Stimulated activated naive CD4-positive, alpha-beta T cell (primary cell): ENCODE measurements at regions not wholly inside any gene's neighbourhood (a gene's known extent, or its start where the extent isn't known, plus 50 kb on each side); places are given as distances from the start of the nearest gene placed in this dataset.

Experiments used
- DNase-seq, 6 experiments: peaks; one replicate each; lab custom pipeline; 2025; lab: John Stamatoyannopoulos, UW

DNA sequence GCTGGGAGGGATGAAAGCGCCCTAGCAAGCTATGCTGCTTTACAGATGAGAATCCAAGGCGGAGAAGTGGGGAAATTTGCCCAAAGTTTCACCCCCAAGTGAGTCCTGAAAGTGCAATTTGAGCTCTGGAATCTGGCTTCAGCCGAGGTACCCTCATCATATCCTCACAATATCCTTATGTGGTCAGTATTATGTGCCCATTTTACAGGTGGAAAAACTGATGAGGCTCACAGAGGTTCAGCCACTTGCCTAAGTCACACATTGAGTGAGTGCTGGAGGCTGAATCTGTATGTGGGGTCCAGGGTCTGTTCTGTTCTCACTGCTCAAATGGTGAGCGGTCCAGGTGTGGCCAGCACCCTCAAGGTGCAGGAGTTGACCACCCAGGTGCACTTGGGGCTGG lies 85.3 kb downstream of the MATN1 start:
- no peak for DNase-seq

DNA sequence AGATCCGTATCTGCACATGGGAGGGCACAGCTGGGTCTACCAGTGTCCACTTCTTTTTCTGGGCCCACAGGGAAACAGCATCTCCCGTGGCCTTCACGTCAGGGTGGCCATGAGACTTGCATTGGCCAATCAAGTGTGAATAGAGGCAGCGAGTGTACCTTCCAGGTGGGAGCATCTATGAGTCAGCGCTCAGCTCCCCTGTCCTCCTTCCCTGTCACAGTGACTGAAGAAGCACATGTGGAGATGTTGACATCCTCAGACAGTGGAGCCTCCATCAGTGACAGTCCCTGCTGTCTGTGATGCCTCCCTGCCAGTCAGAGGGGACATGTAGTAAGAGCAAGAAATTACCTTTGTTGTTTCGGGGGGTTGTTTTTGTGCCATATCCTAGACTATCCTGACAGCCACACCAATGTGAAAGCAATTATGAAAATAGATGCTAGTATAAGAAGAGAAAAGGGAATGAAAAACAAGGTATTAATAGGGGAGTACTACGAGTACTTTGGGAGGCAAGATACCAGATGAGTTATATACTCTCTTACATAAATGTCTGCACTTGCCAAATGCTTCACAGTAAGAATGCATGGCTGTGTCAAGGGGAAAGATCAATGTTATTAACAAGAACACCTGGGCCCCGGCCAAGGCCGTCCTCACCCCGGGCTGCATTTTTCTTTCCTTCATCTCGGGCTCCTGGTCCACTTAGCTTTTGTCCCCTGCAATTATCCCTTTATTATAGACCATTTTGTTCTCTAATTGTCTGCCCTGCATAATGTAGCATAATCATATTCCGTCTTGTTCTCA lies 86.0 kb downstream of the MATN1 start:
- no peak for DNase-seq

DNA sequence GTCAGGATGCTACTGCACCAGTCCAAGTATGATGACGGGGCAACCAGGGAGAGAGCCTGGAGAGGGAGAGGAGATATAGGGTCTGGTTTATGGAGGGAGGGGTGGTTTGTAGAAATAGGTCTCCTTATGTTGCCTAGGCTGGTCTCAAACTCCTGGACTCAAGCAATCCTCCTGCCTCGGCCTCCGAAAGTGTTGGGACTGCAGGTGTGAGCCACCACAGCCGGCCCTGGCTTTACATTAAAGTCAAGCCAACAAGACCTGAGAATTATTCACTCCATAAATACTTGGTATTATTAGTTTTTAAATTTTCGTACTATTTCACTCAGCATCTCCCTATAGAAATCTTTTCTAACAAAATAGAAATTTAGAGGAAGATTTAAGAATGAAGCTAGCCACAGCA lies 86.8 kb downstream of the MATN1 start:
- DNase-seq: no peak

DNA sequence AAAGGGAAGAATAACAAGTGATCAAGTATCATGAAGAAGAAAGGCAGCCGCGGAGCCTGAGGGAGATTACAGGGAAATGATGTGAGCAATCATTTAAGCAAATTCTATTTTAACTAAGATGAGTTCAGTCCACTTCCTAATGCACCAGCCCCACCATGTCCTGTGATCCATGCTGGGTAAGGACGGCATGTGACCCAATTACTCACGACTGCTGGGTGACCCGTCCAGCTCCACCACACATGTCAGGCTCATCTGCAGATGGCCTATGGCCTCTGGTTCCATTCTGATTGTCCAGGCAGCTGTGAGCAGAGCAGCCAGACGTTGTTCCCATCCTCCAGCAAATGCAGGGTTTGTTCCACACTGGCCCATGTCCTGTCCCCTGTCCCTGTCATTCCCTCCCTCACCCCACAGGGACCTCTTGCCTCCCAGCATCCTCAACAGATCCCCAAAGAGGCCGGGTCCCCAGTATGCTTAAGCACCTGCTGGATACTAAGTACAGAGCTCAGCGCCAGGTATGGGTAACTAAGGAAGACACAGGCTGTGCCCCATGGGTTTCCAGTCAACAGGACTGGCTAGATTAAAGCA lies 87.9 kb downstream of the MATN1 start:
- no peak for DNase-seq

DNA sequence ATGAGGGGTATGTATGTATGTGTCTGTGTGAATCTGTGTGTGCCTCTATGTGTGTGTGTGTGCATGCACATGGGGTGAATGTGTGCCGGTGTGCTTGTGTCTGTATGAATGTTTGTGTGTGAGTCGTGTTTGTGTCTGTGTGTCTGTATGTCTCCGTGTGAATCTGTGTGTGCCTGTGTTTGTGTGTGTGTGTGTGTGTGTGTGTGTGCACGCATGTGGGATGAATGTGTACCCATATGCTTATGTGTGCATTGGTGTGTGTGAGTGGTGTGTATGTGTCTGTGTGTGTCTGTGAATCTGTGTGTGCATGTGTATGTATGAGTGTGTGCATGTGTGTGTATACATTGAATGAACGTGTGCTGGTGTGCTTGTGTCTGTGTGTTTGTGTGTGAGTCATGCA lies 88.9 kb downstream of the MATN1 start:
- DNase-seq: no peak

DNA sequence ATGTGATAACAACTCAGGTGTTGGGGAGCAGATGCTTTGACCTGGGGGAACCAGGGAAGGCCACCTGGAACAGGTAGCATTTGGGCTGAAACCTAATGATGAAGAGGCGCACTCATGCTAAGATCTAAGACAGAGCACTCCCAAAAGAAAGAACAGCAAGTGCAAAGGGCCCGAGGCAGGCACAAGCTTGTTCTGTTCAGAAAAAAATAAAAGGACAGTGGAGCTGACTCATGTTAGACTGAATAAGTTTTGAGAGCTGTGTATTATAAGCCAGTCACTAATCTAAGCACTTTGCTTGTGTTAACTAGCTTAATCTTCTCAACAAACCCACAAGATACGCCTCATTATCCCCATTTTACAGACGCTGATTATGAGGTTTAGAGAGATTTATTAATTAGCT lies 90.1 kb downstream of the MATN1 start:
- no peak for DNase-seq

DNA sequence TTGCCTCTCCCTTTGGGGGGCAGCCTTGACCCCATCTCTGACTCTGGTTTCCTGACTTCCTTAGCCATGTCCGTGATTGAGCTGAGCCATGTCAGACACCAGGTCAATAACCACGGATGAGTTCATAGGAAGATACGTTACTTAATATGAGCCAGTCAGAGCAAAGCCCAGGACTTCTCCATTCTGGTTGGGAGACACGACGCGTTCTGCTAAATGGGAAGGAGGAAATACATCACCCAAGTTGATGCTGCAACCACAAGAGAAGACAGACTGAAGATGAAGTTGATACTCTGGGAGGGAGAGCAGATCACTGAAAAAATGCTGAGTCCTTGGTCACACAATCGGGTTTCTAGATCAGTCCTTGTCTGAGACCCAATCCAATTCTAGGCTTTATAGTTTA lies 90.9 kb downstream of the MATN1 start:
- DNase-seq: no peak

DNA sequence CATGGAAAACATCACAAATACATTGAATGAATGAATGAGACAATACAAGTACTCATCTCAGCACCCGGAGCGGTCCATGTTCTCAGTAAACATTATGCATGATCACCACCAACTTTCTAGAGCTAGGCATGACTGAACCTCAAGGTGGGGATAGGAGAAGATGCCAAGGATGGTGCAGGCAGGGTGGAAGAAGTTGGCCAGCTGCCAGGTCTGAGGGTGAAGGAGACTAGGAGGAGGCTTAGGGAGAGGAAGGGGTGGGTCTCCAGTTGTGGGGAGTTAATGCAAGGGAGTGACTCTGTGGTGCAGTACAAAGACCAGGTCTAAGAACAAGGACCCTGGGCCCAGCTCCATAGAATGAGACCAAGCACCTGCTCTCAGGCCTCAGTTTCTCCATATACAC lies 91.7 kb downstream of the MATN1 start:
- DNase-seq: no peak

DNA sequence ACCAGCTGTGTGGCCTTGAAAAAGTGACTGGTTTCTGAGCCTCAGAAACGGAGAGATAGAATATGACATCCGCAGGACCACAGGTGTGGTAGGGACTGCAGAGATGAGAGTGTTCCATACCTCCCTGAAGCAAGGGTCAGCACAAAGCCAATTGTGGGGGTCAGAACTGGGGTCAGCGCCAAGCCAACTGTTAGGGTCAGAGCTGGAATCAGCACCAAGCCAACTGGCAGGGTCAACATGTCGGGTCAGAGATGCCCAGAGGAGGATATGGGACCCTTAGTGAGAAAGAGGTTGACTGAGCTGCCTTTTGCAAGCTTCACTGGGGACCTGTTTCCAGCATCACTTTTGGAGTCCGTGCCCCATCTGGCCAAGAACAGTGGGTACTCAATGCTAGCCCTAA lies 93.9 kb downstream of the MATN1 start:
- no peak for DNase-seq

DNA sequence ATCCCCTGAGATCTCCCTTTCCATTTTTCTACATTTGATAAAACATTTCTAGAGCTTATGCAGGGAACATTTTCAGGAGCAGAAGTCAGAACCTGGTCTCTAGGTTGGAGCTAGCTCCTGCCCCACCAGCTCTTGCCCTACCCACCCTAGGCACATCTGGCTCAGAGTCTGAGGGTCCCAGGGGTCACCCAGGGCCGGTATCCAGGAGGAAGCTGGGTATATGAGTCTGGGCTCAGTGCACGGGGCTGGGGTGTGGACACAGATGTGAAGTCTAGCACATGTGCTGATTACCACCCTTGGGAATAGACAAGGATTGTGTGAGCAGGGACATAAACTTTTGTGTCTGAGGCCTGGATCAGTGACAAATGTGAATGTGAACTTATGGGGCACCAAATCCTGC lies 95.4 kb downstream of the MATN1 start:
- no peak for DNase-seq

DNA sequence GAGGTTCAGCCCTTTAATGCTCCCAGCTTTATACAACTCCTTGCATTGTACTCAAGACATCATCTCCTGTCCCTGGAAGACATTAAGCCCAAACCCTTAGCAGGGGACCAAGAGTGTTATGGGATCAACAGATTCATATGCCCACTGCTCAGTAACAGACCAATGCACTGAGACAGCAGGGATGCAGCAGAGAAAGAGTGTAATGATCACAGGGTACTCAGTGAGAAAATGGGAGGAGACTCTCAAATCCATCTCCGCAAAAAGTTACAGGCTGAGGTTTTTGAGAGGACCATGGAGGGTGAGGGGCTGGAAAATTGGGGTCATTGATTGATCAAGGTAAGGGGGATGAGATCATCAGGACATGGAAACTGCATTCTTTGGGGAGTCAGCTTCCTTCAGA lies 96.2 kb downstream of the MATN1 start:
- no peak for DNase-seq

DNA sequence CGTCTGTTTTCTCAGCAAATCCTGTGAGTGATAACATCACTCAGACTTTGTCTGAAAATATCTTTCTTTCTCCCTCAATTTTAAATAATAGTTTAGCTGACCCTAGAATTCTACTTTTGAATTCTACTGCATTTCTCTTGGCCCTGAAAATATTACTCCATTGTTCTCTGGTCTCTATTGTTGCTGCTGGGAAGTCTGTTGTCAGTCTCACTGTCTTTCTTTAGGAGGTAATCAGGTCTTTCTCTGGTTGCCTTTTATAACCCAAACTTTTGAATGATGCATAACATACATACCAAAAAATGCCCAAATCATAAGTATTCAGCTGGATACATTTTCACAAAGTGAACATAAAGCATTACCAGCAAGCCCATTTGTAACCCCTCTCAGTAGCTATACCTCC lies 100.0 kb downstream of the MATN1 start:
- no peak for DNase-seq

DNA sequence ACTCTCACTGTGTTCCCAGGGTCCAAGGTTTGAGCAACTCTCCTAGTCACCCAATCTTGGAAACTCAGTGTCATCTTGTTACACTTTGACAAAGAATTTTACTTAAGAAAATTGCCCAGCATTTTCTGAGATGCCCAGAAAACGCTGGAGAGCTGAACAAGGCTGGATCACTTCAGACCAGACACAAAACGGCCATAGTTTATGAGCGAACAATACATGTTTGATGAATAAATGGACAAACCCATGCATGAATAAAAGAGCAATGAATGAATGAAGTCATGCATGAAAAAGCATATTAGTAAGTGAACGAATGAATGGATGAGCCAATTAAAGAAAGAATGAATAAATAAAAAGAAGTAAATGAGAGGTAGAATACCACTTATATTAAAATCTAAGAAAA lies 103.8 kb downstream of the MATN1 start:
- DNase-seq: no peak

DNA sequence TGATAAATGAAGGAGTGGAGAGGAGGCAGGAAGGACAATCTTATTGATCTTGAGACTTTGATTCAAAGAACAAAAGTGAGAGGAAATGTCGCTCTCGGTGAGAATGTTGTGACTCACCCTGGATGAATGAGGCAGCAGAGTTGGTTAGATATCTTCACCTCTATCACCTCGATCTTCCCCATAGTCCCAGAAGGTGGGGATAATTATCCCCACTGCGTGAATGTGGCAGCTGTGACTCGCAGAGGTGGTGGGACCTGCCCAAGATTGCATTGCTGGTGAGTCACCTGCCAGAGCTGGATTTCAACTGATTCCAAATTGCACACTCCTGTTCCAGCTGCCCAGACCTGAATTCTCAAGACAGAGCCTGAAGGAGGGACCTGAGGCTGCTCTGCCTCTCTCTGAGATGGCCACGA lies 105.0 kb downstream of the MATN1 start:
- no peak for DNase-seq

DNA sequence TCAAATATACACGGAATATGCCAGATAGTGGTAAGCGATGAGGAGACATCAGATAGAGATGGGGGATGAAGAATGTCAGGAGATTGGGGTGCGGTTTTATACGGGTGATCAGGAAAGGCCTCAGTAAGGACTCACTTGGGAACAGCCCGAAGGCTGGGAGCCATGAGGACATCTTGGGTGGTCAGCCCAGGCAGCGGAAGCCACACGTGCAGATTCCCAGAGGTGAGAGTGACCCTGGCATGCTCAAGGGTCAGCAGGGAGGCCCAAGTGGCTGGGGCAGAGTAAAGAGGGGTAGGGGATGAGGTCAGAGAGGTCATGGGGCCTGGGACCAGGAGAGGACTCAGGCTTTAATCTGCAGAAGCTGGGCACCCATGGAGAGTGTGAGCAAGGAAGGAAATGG lies 106.6 kb downstream of the MATN1 start:
- DNase-seq: no peak

DNA sequence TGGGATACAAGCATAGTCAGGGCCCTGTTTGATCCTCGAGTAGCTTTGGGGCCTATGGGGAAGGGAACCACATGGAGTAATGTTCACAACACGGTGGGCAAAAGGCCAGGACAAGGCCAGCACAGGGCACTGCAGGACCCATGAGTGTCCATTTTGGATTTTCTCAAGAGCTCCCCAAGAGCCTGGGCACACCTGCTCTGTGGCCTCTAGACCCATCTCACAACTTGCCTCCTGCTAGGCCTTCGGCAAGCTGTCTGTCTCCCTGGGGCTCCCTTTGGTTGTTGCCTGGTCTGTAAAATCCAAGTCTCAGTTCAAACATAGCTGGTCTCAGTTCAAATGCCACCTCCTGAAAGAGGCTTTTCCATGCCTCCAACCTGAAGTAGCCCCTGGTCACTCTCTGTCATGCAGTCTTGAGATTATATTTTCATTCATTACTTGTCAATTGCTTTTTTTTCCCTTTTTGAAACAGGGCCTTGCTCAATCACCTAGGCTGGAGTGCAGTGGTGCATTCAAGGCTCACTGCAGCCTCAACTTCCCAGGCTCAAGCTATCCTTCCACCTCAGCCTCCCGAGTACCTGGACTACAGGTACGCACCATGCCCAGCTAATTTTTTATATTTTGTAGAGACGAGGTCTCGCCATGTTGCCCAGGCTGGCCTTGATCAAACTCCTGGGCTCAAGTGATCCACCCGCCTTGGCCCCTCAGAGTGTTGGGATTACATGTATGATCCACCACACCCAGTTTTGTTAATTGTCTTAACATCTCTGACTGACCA lies 107.4 kb downstream of the MATN1 start:
- no peak for DNase-seq

DNA sequence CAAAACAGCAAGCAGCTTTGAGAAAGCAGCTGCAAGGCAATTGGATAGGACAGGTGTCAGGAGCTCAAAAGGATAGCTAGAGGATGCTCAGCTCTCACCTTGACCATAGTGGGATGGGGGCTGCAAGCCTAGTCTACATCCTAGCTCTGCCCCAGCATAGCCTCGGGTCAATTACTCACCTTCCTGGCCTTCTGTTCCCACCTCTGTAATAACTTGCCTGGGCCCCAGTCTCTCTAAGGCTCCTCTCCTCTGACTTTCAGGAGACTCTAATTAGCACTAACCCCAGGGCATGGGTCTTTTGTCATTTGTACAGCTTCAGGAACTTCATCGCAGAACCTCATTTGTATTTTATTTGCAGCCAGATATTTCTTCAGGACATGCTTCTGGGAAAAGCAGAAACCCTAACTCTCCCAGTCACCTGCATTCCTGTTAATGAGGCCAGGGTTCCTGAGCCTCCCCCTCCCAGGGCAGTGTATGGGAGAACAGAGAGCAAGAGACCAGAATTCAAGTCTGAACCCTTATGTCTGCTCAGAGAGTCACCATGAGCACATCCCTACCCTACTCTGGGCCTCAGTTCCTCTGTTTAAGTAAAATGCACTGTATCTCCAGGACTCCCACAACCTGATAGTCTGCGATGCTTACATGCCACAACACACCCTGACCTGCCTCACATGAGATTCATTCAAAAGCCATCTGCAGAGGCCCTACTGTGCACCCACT lies 108.1 kb downstream of the MATN1 start:
- DNase-seq: no peak

DNA sequence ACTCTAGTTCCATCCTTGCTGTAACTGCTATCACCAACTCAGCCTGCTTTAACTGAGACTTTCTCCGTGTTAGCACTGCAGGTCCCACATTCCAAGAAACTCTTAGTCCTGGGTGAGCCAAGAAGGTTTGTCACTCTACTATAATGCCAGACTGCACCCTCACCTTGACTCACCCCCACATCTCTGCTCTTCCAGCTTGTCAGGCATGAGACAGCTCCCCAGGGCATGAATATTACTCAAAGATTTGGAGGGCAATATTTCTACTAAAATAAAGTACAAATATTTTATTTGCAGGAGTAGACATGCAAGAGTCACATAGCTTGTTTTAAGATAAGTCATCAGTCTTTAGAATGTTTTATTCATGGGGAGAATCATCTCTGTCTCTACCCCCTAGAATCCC lies 110.2 kb downstream of the MATN1 start:
- no peak for DNase-seq

DNA sequence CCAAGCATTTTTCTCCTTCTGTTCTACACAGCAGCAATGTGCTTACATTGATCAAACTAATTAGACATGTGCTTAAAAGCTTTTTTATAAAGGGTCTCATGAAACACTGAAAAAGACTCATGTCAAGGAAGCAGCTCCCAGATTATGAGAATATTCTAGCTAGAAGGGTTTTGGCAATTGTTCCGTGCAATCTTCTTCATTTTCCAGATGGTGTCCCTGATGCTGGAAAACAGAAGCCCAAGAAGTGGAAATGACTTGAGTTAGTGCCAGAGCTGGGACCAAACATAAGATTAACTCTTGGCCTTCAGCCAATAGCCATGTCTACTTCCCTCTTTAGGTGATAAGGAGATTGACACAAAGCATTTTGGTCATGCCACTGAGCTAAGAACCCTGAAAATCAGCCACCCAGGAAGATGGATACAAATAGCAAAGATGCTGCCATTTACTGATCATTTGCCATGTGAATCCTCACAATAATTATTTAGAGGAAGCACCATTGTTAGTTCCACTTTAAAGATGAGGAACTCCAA lies 110.8 kb downstream of the MATN1 start:
- DNase-seq: no peak

DNA sequence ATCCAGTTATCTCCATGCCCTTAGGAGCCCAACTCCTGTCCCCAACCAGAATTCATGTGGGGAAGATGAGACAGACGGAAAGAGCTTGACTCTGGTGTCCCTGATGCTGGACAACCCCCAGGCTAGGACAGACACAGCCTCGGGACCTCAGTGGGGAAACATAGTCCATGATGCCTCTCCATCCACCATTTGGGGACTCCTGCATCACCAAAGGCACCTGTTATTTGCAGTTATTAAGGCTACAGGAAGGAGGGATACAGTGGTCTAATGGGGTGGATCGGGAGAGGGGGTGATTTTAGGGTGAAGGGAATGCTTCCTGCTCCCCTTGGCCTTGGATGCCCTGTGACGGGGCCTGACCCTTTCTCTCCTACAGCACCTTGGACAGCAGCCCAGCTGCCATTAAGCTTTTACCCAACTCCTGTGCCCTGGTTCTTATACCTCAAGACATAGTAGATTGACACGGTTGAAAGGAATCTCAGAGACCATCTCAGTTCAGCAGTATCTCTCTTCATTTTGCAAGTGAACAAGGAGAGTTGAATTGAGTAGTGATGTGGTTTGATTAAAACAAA lies 111.6 kb downstream of the MATN1 start:
- DNase-seq: no peak

DNA sequence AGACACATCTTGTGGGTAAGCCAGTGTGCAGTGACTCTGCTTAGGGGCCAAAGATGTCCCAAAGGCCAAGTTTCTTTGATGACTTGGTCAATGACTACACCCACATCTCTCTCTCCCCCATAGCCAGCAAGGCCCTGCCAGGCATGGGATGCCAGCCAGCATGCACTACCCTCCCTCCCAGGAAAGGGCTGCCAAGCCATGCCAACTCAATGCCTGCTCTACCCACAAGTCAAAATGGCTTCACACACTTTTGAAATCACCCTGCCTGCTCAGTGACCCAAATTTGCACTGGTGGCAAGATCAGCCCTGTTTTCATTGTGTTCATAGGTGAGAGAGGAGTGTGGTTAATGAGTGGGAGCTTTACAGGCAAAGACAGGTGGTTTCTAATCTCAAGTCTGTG lies 112.5 kb downstream of the MATN1 start:
- no peak for DNase-seq

DNA sequence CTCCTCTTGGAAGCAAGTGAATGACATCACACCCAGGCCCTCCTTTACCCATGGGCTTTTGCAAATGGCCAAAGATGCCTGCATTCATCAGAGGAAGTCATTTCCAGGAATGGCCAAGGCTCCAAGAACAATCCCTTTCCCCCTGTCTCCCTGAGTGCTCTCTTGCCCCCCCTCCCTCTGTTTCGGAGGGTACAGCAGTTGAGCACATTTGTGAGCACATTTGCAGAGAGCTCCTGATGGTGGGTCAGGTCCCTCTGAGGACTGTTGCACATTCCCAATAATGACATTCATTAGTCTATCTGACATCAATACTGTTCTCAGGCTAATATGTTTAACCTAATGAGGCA lies 113.4 kb downstream of the MATN1 start:
- DNase-seq: no peak
